Spleen (tissue), 7 donors: ENCODE measurements at regions not wholly inside any gene's neighbourhood (a gene's known extent, or its start where the extent isn't known, plus 50 kb on each side); places are given as distances from the start of the nearest gene placed in this dataset.

Experiments
- POLR2A ChIP-seq, 3 donors: fragments of 450-650 bp; IDR thresholded peaks; one replicate each; pipeline ENCODE4 v1.5.1; 2017; ENCODE audit warnings: antibody characterized with exemption in 3 of 3, mild to moderate bottlenecking in 1 of 3
- POLR2AphosphoS5 ChIP-seq, 3 donors: sonication (generic); formaldehyde crosslinking; IDR thresholded peaks; one replicate each; pipeline ENCODE4 v1.5.1; 2017; ENCODE audit warnings: antibody characterized with exemption in 3 of 3
- TF ChIP-seq, protein P1 (sequence below), 11 experiments: fragments of 200-600 bp in 7 of 11; fragments of 450-650 bp in 4 of 11; sonication (generic) in 4 of 11; IDR thresholded peaks in 8 of 11; conservative IDR thresholded peaks in 3 of 11; 1 replicate in 7 of 11; 2 replicates in 4 of 11; pipeline versions ENCODE4 v1.4.0 to v1.8.0; 2016 to 2021; ENCODE audit warnings: antibody characterized with exemption in 11 of 11, inconsistent platforms in 4 of 11, mild to moderate bottlenecking in 1 of 11
- donor health status: DM: no; HTN: no; CAD: no; lungs with moderate emphysema.
- donor health status: DM: no; HTN: no; CAD: no.
- donor health status: DM: no; HTN: no; CAD: no.

- TF ChIP-seq POLR2AphosphoS5 (IDR thresholded peaks at IDR 0.05) (no peak), POLR2A (IDR thresholded peaks at IDR 0.05) (no peak)
- TF ChIP-seq, protein P1, sequence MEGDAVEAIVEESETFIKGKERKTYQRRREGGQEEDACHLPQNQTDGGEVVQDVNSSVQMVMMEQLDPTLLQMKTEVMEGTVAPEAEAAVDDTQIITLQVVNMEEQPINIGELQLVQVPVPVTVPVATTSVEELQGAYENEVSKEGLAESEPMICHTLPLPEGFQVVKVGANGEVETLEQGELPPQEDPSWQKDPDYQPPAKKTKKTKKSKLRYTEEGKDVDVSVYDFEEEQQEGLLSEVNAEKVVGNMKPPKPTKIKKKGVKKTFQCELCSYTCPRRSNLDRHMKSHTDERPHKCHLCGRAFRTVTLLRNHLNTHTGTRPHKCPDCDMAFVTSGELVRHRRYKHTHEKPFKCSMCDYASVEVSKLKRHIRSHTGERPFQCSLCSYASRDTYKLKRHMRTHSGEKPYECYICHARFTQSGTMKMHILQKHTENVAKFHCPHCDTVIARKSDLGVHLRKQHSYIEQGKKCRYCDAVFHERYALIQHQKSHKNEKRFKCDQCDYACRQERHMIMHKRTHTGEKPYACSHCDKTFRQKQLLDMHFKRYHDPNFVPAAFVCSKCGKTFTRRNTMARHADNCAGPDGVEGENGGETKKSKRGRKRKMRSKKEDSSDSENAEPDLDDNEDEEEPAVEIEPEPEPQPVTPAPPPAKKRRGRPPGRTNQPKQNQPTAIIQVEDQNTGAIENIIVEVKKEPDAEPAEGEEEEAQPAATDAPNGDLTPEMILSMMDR (IDR thresholded peaks at IDR 0.05 in 8 of 11, conservative IDR thresholded peaks at IDR 0.05 in 3 of 11) = no peak
Measured at GRCh38 chr5:173718469-173718868, 102.0 kb upstream of the BOD1 start.
